ENCODE measurements at regions not wholly inside any gene's neighbourhood (a gene's known extent, or its start where the extent isn't known, plus 50 kb on each side); places are given as distances from the start of the nearest gene placed in this dataset.

GRCh38 chr17:51407576-51407975, 147.2 kb downstream of the UTP18 start:
- H3K4me1 Mint-ChIP-seq, result no peaks in the 10 kb centered on the region
- no peak overlapping the region for H3K4me3 Mint-ChIP-seq
- no peaks in the 10 kb centered on the region for H3K9me3 Mint-ChIP-seq
- Histone ChIP-seq H3K36me3 (ENCODE audit: control insufficient read depth, insufficient read depth, low read length) (no peaks in the 10 kb centered on the region), H3K4me1 (ENCODE audit: control insufficient read depth, insufficient read depth, low read length) (no peaks in the 10 kb centered on the region), H3K4me3 (ENCODE audit: low read length) (no peak overlapping the region), H3K9me3 (ENCODE audit: control insufficient read depth, insufficient read depth, low read length) (no peaks in the 10 kb centered on the region), H3K27ac (ENCODE audit: low read length) (no peak overlapping the region), H3K27me3 (ENCODE audit: control insufficient read depth, insufficient read depth, low read length) (peaks cover 5% of the 10 kb centered on the region)
- H3K27me3 Mint-ChIP-seq (ENCODE audit: low read depth in 2 of 2), result peaks cover 17 to 26% of the 10 kb centered on the region in 2 donors
- intact Hi-C loops (cut with micrococcal nuclease), result no loop called here
- no peak for DNase-seq
- TF ChIP-seq CTCF (IDR thresholded peaks at IDR 0.05), result no peak
- 83% methylated on average over 5 of the region's 5 CpGs for WGBS (ENCODE audit: insufficient coverage)
- no peaks in the 10 kb centered on the region for H3K36me3 Mint-ChIP-seq
- no peak overlapping the region for H3K27ac Mint-ChIP-seq
- ATAC-seq, result no peak

GRCh38 chr17:51419476-51419875, 159.1 kb downstream of the UTP18 start:
- Histone ChIP-seq H3K27me3 (ENCODE audit: control insufficient read depth, insufficient read depth, low read length) (no peaks in the 10 kb centered on the region), H3K36me3 (ENCODE audit: control insufficient read depth, insufficient read depth, low read length) (no peaks in the 10 kb centered on the region), H3K4me1 (ENCODE audit: control insufficient read depth, insufficient read depth, low read length) (no peaks in the 10 kb centered on the region), H3K27ac (ENCODE audit: low read length) (no peak overlapping the region), H3K9me3 (ENCODE audit: control insufficient read depth, insufficient read depth, low read length) (no peaks in the 10 kb centered on the region), H3K4me3 (ENCODE audit: low read length) (no peak overlapping the region)
- Mint-ChIP-seq H3K27me3 (ENCODE audit: low read depth in 2 of 2) (peaks cover 29 to 67% of the 10 kb centered on the region in 2 donors), H3K36me3 (no peaks in the 10 kb centered on the region), H3K9me3 (no peaks in the 10 kb centered on the region), H3K27ac (no peak overlapping the region), H3K4me3 (no peak overlapping the region), H3K4me1 (no peaks in the 10 kb centered on the region)
- DNase-seq (peak in 1 of 2 donors; percentile 25), ATAC-seq (no peak)
- WGBS (ENCODE audit: insufficient coverage), result 35% methylated on average over 2 of the region's 2 CpGs
- intact Hi-C loops (cut with micrococcal nuclease), result no loop called here
- TF ChIP-seq CTCF (IDR thresholded peaks at IDR 0.05), result no peak

- intact Hi-C loops (cut with micrococcal nuclease), result no loop called here
- Mint-ChIP-seq H3K27ac (no peak overlapping the region), H3K27me3 (ENCODE audit: low read depth in 2 of 2) (peaks cover 25 to 57% of the 10 kb centered on the region in 2 donors), H3K9me3 (no peaks in the 10 kb centered on the region), H3K4me1 (no peaks in the 10 kb centered on the region), H3K36me3 (no peaks in the 10 kb centered on the region), H3K4me3 (no peak overlapping the region)
- Histone ChIP-seq H3K9me3 (ENCODE audit: control insufficient read depth, insufficient read depth, low read length) (no peaks in the 10 kb centered on the region), H3K4me3 (ENCODE audit: low read length) (no peak overlapping the region), H3K27ac (ENCODE audit: low read length) (no peak overlapping the region), H3K27me3 (ENCODE audit: control insufficient read depth, insufficient read depth, low read length) (no peaks in the 10 kb centered on the region), H3K4me1 (ENCODE audit: control insufficient read depth, insufficient read depth, low read length) (no peaks in the 10 kb centered on the region), H3K36me3 (ENCODE audit: control insufficient read depth, insufficient read depth, low read length) (no peaks in the 10 kb centered on the region)
- TF ChIP-seq CTCF (IDR thresholded peaks at IDR 0.05), result no peak
- ATAC-seq, result no peak
- WGBS (ENCODE audit: insufficient coverage), result 89% methylated on average over 3 of the region's 3 CpGs
- DNase-seq, result no peak
These were observed 161.2 kb downstream of the UTP18 start for GRCh38 chr17:51421525-51421924.

- no peaks in the 10 kb centered on the region for H3K9me3 ChIP-seq (ENCODE audit: control insufficient read depth, insufficient read depth, low read length)
- no peak overlapping the region for H3K27ac ChIP-seq (ENCODE audit: low read length)
- ATAC-seq, result no peak
- no peak for TF ChIP-seq CTCF (IDR thresholded peaks at IDR 0.05)
- Mint-ChIP-seq H3K4me3 (no peak overlapping the region), H3K27ac (no peak overlapping the region), H3K9me3 (no peaks in the 10 kb centered on the region), H3K4me1 (peaks cover 3 to 4% of the 10 kb centered on the region in 2 donors), H3K27me3 (ENCODE audit: low read depth in 2 of 2) (peaks cover 27 to 50% of the 10 kb centered on the region in 2 donors), H3K36me3 (no peaks in the 10 kb centered on the region)
- H3K27me3 ChIP-seq (ENCODE audit: control insufficient read depth, insufficient read depth, low read length), result no peaks in the 10 kb centered on the region
- H3K36me3 ChIP-seq (ENCODE audit: control insufficient read depth, insufficient read depth, low read length), result no peaks in the 10 kb centered on the region
- intact Hi-C loops (cut with micrococcal nuclease), result no loop called here
- 89% methylated on average over 3 of the region's 3 CpGs for WGBS (ENCODE audit: insufficient coverage)
- DNase-seq, result no peak
- no peak overlapping the region for H3K4me3 ChIP-seq (ENCODE audit: low read length)
- H3K4me1 ChIP-seq (ENCODE audit: control insufficient read depth, insufficient read depth, low read length), result peaks cover 3% of the 10 kb centered on the region
These were observed 162.3 kb downstream of the UTP18 start for GRCh38 chr17:51422634-51423033.

Data from natural killer cell (primary cell).